ENCODE measurements at regions not wholly inside any gene's neighbourhood (a gene's known extent, or its start where the extent isn't known, plus 50 kb on each side); places are given as distances from the start of the nearest gene placed in this dataset.

DNA sequence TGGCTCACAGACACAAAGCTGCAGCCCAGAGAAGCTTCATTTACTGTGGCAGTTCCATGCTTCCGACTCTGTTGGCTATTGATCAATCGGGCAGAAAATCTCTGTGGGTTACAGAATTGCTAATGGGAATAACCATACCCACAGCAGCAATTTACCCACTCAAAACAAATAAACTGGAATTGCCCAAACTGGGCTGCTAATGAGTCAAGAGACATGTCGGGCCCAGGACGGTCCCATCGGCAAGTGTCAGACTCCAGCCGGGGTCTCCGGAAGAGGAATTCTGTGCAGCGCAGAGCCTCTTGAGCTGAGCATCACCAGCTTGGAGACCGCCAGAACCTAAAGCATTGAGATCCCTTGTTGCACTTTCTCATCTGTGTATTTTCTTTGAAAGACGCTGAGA is 67.8 kb downstream of the TMEM18 start:
- TF ChIP-seq, protein P1, sequence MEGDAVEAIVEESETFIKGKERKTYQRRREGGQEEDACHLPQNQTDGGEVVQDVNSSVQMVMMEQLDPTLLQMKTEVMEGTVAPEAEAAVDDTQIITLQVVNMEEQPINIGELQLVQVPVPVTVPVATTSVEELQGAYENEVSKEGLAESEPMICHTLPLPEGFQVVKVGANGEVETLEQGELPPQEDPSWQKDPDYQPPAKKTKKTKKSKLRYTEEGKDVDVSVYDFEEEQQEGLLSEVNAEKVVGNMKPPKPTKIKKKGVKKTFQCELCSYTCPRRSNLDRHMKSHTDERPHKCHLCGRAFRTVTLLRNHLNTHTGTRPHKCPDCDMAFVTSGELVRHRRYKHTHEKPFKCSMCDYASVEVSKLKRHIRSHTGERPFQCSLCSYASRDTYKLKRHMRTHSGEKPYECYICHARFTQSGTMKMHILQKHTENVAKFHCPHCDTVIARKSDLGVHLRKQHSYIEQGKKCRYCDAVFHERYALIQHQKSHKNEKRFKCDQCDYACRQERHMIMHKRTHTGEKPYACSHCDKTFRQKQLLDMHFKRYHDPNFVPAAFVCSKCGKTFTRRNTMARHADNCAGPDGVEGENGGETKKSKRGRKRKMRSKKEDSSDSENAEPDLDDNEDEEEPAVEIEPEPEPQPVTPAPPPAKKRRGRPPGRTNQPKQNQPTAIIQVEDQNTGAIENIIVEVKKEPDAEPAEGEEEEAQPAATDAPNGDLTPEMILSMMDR (IDR thresholded peaks at IDR 0.05), result no peak
- TF ChIP-seq POLR2A (IDR thresholded peaks at IDR 0.05), result no peak
